NB4 (cell line): ENCODE measurements at regions not wholly inside any gene's neighbourhood (a gene's known extent, or its start where the extent isn't known, plus 50 kb on each side); places are given as distances from the start of the nearest gene placed in this dataset.

Source experiments
- CTCF ChIP-seq: IDR thresholded peaks from one replicate; pipeline ENCODE4 v1.5.1; 2012; ENCODE audit warnings: low read depth, low read length
- MAX ChIP-seq: IDR thresholded peaks from 2 replicates; pipeline ENCODE4 v1.6.1; 2011; ENCODE audit warnings: low read depth, low read length
- MYC ChIP-seq: IDR thresholded peaks from 2 replicates; pipeline ENCODE4 v1.6.1; 2011; ENCODE audit warnings: low read depth, low read length
- POLR2A ChIP-seq: IDR thresholded peaks from 2 replicates; pipeline ENCODE4 v1.6.1; 2011; ENCODE audit warnings: mild to moderate bottlenecking; ENCODE audit not compliant: insufficient read length; ENCODE audit errors: extremely low read depth

DNA sequence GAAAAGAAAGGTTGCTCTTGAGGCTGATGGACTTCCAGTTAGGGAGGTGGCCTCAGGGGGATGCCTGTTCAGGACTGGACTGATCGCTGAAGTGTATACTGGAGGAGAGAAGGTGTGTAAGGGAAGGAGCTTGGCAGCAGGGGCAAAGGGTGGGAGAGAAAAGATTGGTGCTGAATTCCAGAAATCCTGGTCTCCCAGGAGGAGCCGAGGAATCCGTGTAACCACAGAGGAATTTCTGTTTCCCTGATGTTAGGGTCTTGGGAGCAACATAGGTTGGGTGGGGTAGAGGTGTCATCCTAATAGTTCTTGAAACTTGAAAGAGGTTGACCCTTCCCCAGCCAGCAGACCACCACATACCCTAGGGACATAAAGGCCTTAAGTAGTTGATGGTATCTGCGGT, 88.9 kb upstream of the PTPN3 start:
- TF ChIP-seq CTCF (no peak), POLR2A (no peak), MAX (no peak), MYC (no peak)
